ENCODE measurements at regions not wholly inside any gene's neighbourhood (a gene's known extent, or its start where the extent isn't known, plus 50 kb on each side); places are given as distances from the start of the nearest gene placed in this dataset.

DNA sequence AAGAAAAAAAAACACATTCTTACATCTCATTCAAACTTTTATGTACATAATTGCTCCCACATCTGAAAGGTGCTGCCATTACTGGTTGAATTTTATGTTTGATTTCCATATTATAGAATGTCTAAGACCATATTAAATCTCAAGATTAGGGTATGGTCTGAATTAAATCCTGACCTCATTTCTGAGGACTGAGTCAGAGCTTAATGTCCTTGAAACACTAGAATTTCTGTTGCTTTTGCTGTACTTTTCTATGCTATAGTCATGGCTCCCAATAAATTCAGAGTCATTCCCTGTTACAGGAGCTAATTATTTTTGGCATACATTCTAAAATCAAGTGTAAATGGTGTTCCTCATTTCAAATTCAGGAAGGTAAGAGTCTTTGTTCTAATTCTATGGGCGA lies 285.3 kb upstream of the MANEA start:
- DNase-seq (no peak), ATAC-seq (no peak)
- TF ChIP-seq, protein P1, sequence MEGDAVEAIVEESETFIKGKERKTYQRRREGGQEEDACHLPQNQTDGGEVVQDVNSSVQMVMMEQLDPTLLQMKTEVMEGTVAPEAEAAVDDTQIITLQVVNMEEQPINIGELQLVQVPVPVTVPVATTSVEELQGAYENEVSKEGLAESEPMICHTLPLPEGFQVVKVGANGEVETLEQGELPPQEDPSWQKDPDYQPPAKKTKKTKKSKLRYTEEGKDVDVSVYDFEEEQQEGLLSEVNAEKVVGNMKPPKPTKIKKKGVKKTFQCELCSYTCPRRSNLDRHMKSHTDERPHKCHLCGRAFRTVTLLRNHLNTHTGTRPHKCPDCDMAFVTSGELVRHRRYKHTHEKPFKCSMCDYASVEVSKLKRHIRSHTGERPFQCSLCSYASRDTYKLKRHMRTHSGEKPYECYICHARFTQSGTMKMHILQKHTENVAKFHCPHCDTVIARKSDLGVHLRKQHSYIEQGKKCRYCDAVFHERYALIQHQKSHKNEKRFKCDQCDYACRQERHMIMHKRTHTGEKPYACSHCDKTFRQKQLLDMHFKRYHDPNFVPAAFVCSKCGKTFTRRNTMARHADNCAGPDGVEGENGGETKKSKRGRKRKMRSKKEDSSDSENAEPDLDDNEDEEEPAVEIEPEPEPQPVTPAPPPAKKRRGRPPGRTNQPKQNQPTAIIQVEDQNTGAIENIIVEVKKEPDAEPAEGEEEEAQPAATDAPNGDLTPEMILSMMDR (IDR thresholded peaks at IDR 0.05) = no peak
- Mint-ChIP-seq H3K4me1 (ENCODE audit: low read depth) (no peaks in the 10 kb centered on the region), H3K27ac (no peak overlapping the region), H3K4me3 (no peak overlapping the region), H3K36me3 (ENCODE audit: low read depth) (no peaks in the 10 kb centered on the region), H3K9me3 (no peaks in the 10 kb centered on the region), H3K27me3 (no peaks in the 10 kb centered on the region)
- CTCF ChIA-PET = no interaction called here
- POLR2A ChIA-PET = no interaction called here
- intact Hi-C loops (cut with micrococcal nuclease) = no loop called here

DNA sequence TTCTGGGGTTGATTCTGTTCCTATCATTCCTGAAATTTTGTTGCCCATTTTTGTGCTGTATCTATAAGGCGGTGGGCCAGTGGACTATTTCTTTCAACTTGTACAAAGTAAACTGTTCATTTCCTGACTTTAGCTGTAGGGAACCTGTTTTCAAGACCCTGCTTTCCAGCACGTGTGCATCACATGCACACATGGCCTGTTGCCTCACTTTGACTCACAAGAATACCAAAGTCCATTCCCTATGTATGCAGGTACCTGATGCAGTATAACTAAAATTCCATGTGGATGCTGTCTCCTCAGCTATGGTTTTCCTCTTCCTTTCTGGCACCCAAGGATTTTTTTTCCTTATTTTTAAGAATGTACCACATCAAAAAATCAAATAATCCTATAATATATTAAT lies 284.1 kb upstream of the MANEA start:
- Mint-ChIP-seq H3K36me3 (ENCODE audit: low read depth) (no peaks in the 10 kb centered on the region), H3K9me3 (no peaks in the 10 kb centered on the region), H3K27ac (no peak overlapping the region), H3K27me3 (no peaks in the 10 kb centered on the region), H3K4me3 (no peak overlapping the region), H3K4me1 (ENCODE audit: low read depth) (no peaks in the 10 kb centered on the region)
- CTCF ChIA-PET = no interaction called here
- TF ChIP-seq, protein P1 (IDR thresholded peaks at IDR 0.05) = no peak
- POLR2A ChIA-PET = no interaction called here
- no peak for DNase-seq
- no peak for ATAC-seq
- intact Hi-C loops (cut with micrococcal nuclease) = no loop called here

DNA sequence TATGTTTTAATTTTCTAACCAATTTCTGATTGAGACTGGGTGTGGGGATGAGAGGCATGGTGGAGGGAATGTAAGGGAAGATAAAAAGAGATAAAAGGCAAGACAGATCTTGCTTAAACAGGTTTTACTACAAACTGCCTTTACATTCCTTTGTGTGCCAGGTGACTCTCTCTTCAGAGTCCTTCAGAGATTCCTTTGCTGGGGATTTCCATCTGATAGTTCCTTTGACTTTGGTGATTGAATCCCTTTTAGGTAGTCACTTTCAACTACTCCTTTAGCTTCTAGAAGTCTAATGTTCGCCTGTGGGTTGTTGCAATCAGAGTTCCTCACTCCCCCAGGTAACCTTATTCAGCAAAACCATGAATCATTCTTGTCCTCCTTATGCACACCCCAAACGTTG lies 283.3 kb upstream of the MANEA start:
- ChIA-PET CTCF (no interaction called here), POLR2A (no interaction called here)
- no peaks in the 10 kb centered on the region for H3K4me1 Mint-ChIP-seq (ENCODE audit: low read depth)
- no peak overlapping the region for H3K27ac Mint-ChIP-seq
- intact Hi-C loops (cut with micrococcal nuclease) = no loop called here
- DNase-seq (no peak), ATAC-seq (no peak)
- no peaks in the 10 kb centered on the region for H3K36me3 Mint-ChIP-seq (ENCODE audit: low read depth)
- H3K9me3 Mint-ChIP-seq = no peaks in the 10 kb centered on the region
- TF ChIP-seq, protein P1 (IDR thresholded peaks at IDR 0.05) = no peak
- H3K27me3 Mint-ChIP-seq = no peaks in the 10 kb centered on the region
- H3K4me3 Mint-ChIP-seq = no peak overlapping the region

DNA sequence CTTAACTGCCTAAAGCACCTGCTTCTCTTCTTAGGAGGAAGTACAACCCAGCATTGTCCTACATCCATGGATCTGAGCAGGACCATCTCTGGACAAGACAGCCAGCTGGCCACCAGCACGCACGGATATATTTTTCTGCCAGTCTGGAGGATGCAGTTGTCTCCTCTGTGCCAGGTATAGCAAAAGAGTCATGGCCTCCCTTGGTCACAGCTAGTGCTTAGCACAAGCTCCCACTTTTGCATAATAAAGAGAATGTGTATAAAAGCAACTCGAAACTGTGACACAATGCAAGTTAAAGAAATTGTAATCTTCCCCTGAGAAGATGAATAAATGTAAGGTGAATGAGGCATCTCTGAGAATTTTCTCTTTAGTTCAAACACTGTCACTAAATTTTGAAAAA lies 267.8 kb upstream of the MANEA start:
- no peaks in the 10 kb centered on the region for H3K36me3 Mint-ChIP-seq (ENCODE audit: low read depth)

DNA sequence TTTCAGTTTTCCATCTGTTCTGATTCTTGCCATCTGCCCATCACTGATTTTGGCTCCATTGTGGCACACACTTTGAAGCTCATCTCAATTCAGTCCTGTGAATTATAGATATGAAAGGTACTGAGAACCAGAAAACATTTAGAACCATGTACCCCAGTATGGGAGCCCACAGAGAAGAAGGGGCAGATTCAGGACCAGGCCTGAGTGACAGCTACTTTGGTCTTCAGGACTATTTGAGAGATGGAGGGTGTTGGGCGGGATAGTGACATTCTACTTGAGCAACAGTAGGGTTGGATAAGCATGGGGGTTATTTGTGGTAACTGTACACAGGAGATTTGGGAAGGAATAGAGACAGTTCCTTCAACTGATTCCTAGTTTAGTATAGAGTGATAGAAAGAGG lies 259.2 kb upstream of the MANEA start:
- H3K4me3 Mint-ChIP-seq = no peak overlapping the region
- intact Hi-C loops (cut with micrococcal nuclease) = no loop called here
- H3K27me3 Mint-ChIP-seq = no peaks in the 10 kb centered on the region
- ATAC-seq (no peak), DNase-seq (no peak)
- no peak overlapping the region for H3K27ac Mint-ChIP-seq
- H3K4me1 Mint-ChIP-seq (ENCODE audit: low read depth) = no peaks in the 10 kb centered on the region
- H3K36me3 Mint-ChIP-seq (ENCODE audit: low read depth) = no peaks in the 10 kb centered on the region
- CTCF ChIA-PET = interaction anchor here (0.6 kb wide), 1 partner anchor 641 kb away, joined by 3 read pairs; no protein-coding TSS in a partner anchor
- POLR2A ChIA-PET = no interaction called here
- TF ChIP-seq, protein P1 (IDR thresholded peaks at IDR 0.05) = no peak
- no peaks in the 10 kb centered on the region for H3K9me3 Mint-ChIP-seq

More for the DNA sequence above, 267.8 kb upstream of the MANEA start:
- TF ChIP-seq, protein P1 (IDR thresholded peaks at IDR 0.05) = no peak
- ChIA-PET CTCF (no interaction called here), POLR2A (no interaction called here)
- Mint-ChIP-seq H3K27ac (no peak overlapping the region), H3K4me1 (ENCODE audit: low read depth) (no peaks in the 10 kb centered on the region), H3K27me3 (no peaks in the 10 kb centered on the region), H3K9me3 (no peaks in the 10 kb centered on the region), H3K4me3 (no peak overlapping the region)
- intact Hi-C loops (cut with micrococcal nuclease) = no loop called here
- DNase-seq = no peak
- ATAC-seq = no peak

Data from activated CD8-positive, alpha-beta T cell treated with anti-CD3 and anti-CD28 coated beads for 36 hours (primary cell).